HG02610 (cell line): ENCODE measurements at regions not wholly inside any gene's neighbourhood (a gene's known extent, or its start where the extent isn't known, plus 50 kb on each side); places are given as distances from the start of the nearest gene placed in this dataset.
"Not testable (repeated sequence)": the region's sequence is repeated elsewhere in the genome, so short reads cannot be mapped to it uniquely, and the experiment has no call there.

ENCODE experiments used
- ATAC-seq: cut with Tn5 transposase; IDR thresholded peaks from one replicate; pipeline ENCODE4 v1.9.1; 2021; ENCODE audit warnings: mild to moderate bottlenecking, moderate library complexity; ENCODE audit not compliant: unreplicated experiment

GRCh38 chr12:124159655-124160054, 135.2 kb upstream of the RFLNA start:
- ATAC-seq = no peak

DNA sequence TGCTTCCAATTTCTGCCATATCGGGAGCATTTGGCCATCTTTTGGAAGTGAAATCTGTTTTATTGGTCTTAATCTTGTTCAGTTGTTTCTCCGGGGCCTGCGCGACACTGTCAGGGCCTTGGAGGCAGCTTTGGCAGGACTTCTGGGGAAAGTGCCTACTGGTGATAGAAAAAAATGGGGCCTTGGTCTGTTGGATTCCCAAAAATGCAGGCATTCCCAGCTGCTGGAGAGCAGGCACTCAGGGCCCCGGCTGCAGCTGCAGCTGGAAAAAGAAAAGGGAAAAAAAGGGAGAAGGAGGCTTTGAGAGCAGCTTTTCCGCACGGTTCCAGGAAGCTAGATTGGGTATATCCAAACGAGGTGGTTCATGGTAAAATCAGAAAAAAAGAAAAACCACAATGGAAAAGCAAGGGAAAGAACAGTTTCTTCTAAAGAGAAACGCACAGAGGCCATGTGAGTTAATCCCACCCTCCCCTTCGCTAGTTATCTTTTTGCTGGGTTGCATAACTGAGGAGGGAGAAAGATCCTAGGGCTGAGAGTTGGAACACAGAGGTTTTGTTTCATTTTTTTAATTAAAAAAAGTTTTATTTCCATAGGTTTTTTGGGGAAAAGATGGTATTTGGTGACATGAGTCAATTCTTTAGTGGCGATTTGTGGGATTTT, 134.7 kb upstream of the RFLNA start:
- ATAC-seq = no peak

- ATAC-seq = not testable (repeated sequence)
These were observed 133.5 kb upstream of the RFLNA start for GRCh38 chr12:124161402-124161801.

DNA sequence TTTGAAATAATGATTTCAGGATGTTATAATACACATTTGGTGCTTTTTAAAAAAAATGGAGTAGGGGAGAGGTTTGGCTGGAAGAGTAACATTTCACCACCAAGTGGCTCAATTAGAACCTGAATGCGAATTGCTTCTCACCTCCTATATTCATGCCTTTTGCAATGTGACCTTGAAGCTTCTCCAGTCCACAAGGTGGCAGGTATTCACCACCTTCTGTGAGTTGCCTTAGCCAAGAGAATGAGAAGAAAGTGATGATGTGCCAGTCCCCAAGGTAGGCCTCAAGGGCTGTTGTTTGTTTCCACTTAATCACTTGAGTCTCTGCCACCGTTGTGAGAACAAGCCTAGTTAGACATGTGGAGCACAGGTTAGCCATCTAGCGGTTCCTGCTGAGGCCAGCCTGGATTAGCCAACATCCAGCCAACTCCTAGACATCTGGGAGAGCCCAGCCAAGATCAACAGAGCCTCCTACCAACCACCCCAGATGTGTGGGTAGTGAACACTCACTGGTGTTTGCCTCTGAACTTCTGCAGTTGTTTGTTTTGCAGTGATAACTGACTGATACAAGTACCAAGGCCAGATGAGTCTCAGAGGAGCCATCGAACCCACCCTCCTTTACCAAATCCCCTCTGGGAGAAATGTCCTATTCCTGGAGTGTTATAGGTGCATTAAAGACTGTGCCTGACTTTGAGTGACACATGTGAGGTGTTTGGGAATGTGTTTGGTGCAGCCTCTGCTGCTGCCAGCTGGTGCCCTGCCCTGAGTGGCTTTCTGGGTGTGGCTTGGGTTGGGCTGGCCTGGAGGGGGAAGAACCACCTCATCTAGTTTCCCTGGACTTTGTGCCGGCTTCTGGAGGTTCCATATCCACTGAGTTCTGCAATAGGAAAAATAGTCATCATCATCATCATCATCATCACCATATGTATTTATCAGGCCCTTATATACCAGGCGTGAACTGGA, 132.5 kb upstream of the RFLNA start:
- no peak for ATAC-seq

- ATAC-seq = no peak
These were observed 129.2 kb upstream of the RFLNA start for GRCh38 chr12:124165695-124166094.

GRCh38 chr12:124167141-124167540, 127.8 kb upstream of the RFLNA start:
- ATAC-seq = no peak

DNA sequence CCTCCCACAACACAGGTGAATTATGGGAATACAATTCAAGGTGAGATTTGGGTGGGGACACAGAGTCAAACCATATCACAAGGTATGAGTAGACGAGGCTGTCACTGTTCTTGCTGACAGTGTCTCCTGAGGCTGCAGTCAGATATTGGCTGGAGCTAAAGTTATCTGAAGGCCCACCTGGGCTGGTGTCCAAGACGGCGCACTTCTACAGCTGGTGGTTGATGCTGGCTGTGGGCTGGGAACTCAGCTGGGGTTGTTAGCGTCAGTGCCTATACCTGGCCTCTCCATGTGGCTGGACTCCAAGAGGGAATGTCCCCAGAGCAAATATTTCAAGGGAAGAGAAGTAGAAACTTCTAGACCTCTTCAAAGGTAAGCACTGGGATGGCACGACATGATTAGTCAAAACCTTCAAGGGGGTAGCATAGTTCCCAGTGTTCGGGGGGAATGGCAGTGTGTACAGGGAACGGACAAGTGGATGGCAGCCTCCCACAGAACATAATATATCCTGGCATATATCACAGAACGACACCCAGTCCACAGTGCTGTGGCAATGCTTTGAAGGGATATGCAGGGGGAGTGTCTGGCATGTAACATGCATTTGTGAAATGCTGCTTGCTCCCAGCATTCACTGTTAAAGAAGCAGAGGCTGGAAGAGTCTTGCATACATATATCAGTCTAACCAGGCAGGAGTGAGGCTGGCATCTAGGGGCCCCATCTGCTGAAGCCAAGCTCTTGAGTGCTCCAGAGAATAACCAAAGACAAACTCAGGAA, 126.7 kb upstream of the RFLNA start:
- ATAC-seq = no peak

- ATAC-seq = no peak
These were observed 125.2 kb upstream of the RFLNA start for GRCh38 chr12:124169577-124170284.

DNA sequence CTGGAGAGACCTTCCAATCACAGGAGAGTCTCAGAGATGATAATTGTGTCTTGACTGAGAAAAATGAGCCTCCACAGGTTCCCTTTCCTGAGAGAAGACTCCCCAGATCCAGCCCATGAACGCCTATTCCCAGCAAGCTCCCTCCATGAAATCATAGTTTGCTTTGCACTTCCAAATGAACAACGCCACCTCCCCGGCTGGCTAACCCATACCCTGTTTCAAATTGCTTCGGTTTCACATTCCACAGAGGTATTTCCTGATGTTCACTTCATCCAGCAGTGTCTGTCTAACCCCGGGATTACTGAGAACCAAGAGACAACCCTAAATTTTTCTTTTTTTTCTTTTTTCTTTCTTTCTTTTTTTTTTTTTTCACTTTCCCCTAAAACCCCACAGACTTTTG, 124.1 kb upstream of the RFLNA start:
- no peak for ATAC-seq

DNA sequence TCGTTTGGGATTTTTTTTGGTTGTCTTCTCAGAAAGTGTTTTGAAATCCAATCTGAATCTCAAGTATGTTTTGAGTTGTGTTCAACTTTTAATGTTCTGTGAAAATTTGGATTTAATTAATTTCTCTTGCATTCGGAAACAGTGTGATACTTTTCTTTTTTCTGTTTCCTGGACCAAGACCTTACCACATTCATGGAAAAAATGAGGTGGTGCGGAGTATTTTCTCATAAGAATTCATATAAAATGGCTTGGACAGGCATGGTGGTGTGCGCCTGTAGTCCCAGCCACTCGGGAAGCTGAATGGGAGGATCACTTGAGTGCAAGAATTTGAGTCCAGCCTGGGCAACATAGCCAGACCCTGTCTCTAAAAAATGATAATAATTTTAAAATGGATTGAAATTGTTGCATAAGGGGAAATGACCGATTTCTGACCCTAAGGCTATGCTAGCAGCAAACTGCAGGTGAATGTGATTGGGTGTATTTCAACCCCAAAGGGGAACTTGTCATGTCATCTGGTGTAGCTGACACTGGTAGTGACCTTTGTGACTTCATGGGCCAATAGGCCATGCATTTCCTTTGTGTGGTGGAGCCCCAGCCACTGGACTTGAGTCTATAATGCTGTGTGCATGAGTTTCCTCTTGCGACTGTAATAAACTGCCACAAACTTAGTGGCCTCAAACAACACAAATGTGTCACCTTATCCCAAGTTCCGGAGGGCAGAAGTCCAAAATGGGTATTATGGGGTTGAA, 123.5 kb upstream of the RFLNA start:
- no peak for ATAC-seq

GRCh38 chr12:124172636-124173035, 122.3 kb upstream of the RFLNA start:
- no peak for ATAC-seq

DNA sequence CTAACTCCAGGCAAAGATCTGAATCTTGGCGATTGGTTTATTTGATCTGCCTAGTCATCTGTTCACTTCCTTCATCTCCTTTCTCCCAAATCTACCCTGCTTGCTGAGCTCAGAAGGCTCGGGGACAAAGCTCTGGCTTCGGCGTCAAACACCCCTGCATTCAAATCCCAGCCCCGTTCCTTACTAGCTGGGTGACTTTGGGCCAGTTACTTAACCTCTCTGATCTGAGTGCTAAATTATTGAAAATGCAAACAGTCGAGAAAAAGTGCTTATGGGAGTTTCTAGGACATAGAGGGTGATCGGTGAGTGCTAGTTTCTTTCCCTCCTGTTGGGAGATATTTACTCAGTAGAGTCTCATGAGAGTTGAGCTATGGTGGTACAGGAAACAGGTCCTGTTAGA, 121.2 kb upstream of the RFLNA start:
- no peak for ATAC-seq

DNA sequence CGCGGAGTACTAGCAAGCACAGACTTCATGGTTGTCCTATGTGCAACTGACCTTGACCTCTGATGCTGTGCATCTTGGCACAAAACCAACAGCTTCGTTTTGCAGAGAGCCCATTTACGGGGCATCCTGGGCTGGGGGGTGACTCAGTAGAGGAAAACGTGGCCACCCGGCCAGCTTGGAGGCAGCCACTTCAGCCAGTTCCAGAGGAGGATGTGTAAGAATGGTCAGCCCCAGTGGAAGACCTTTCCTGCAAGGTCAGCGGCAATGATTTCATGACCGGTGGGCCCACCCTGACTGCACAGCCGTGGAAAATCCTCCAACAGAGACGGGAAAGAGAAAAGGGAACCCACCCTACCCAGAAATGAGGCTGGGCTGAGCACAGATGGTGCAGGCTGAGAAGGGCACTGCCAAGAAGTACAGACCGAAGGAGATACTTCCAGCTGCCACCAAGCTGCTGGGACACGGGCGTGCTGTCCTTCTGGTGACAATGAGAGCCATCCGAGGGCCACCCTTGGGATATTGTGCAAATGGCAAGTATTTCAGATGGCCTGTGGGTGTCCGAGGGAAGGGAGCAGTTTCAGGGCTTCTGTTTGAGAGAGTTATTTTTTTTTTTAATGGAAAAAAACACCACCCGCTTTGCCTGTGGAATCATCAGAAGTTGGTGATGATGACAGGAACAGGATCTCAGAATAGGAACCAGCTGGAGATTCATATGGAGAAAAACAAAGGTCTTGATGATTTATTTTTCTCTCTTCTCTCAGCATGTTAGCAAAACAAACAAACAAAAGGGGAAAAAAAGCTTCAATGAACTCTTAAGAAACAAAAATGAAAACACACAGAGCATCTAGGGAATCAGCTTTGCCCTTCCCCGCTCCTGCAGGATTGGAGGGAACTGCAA, 120.2 kb upstream of the RFLNA start:
- ATAC-seq = no peak

GRCh38 chr12:124175704-124176103, 119.2 kb upstream of the RFLNA start:
- ATAC-seq = no peak

DNA sequence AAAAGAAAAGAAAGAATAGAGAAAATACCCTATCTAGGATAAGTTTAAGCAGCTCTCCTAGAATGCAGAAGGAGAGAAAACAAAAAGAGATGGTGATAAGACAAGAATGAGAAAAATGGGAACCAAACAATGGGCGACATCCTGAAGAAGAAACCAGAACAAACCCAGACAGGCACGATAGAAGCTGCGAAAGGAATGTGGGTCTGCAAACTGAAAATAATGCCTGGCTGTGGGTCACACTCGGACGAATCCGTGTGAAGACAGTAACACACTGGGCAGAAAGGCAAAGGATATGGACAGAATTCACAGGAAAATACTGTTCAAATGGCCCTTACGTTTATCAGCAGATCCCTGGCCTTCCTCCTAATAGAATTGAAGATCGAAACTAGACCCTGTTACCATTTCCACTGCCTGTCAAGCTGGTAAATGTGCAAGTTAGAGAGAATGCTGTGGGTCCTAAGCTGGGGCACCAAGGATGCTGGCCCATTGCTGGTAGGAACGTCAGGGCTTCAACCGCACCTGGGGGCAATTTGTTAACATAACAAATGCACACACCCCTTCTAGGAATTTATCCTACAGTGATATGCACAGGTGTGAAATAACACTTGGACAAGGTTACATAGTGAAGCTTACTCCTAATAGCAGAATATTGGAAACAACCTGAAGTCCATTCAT, 117.5 kb upstream of the RFLNA start:
- no peak for ATAC-seq

DNA sequence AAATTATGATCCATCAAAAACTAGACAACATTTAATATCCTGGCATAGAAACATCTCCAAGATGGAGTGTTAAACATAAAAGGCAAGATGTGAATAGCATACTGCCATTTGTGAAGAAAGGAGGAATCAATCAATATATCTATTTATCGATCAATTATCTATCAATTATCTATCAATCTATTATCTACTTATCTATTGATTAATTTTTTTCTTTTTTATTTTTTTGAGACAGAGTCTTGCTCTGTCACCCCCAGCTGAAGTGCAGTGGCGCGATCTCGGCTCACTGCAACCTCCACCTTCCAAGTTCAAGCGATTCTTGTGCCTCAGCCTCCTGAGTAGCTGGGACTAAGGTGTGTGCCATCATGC, 117.0 kb upstream of the RFLNA start:
- no peak for ATAC-seq

- ATAC-seq = no peak
These were observed 114.8 kb upstream of the RFLNA start for GRCh38 chr12:124179936-124180607.

- no peak for ATAC-seq
These were observed 111.7 kb upstream of the RFLNA start for GRCh38 chr12:124183172-124183571.
